Activated CD8-positive, alpha-beta memory T cell treated with anti-CD3 and anti-CD28 coated beads for 36 hours (primary cell): ENCODE measurements at regions not wholly inside any gene's neighbourhood (a gene's known extent, or its start where the extent isn't known, plus 50 kb on each side); places are given as distances from the start of the nearest gene placed in this dataset.

Source experiments
- CTCF ChIA-PET: fragments of 350-600 bp; sonication (Branson Sonifier 250); formaldehyde crosslinking; loops from one replicate; lab custom pipeline; 2021; ENCODE audit warnings: antibody characterized with exemption; lab: Charles Lee
- POLR2A ChIA-PET: fragments of 350-600 bp; sonication (Branson Sonifier 250); formaldehyde crosslinking; loops from one replicate; lab custom pipeline; 2021; ENCODE audit warnings: antibody characterized with exemption; lab: Charles Lee

DNA sequence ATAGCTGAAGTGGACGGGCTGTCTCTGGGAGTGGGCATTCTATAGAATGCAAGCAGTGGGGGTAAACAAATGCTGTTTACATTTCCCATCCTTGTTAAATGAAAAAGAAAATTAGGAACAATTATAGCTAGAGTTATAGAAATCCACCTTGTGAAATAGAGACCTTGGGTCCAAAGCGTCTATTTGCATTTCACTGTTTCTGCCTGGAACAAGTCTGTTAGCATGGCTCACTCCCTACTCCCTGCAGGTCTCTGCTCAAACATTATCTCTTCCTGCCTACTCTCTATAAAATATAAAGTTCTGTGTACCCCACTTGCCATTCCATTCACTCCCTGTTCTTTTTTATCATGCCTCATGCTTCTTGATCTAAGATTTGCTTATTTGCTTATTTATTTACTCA lies 975.7 kb upstream of the WWC1 start:
- ChIA-PET CTCF (no interaction called here), POLR2A (no interaction called here)

DNA sequence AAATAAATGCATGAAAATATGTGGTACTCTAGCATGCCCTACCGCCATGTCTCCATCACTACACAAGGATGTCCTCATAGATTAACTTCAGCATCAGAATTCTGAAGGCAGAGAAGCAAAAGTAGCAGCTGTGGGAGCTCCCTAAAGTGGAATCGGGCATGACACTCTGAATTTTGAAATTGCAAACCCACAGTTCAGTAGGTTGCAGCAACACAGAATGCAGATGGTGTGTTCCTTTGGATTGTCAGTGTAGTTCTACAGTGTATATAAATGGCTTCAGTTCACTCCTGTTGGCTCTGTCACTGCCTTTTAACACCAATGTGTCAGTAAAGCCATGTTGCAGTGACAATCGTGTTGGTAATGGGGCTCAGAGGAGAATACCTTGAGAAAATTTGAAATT lies 973.6 kb upstream of the WWC1 start:
- CTCF ChIA-PET: no interaction called here
- POLR2A ChIA-PET: no interaction called here

DNA sequence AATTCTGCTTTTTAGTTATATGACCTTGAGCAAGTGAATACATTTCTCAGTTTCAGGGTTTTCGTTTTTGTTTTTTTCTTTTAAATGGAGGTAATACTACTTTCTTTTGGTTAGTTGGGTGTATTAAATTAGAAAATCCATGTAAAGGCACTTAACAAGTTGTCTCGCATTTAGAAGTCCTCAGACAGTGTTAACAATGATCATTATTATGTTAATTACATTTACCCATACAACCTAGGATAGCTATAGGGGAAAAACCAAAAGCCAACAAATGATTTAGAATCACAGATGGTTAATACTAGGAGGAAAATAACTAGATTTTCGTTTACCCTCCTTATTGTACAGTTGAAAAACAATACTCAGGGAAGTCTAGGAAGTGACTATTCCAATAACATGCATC lies 972.2 kb upstream of the WWC1 start:
- ChIA-PET CTCF (no interaction called here), POLR2A (no interaction called here)

DNA sequence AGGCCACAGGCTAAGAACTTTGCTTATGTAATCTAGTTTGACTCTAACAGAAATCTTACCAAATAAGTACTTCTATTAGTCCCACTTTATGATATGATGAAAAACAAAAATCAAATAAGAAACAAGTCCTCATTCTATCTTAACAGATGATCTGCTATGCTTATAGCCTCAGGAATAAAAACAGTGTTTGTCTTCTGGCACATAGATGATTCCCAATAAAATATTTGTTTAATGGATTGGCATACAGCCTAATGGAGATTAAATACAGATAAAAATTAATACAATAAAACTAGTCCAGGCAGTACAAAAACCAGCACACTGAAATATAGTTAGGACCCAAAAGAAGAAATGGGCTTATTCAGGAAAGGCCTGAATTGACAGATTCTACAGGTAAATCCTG lies 971.4 kb upstream of the WWC1 start:
- CTCF ChIA-PET: no interaction called here
- POLR2A ChIA-PET: no interaction called here

DNA sequence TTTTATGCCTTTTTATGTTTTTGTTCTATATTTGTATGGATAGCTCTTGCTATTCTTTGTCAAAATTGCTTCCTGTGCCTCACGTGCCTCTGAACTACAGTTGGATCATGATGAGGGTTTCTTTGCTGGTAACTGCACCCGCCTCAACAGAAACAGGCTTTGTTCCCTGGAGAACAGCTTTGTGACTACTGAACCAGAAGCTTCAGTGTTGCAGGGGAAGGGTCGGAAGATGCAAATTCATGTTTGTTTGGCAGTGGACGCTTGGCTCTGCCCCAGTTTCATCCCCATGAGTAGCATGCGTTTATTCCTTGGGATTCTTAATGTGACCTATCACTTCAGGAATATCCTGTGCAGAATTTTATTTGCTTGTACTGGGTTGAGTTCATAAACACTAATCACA lies 959.1 kb upstream of the WWC1 start:
- ChIA-PET POLR2A (no interaction called here), CTCF (no interaction called here)

DNA sequence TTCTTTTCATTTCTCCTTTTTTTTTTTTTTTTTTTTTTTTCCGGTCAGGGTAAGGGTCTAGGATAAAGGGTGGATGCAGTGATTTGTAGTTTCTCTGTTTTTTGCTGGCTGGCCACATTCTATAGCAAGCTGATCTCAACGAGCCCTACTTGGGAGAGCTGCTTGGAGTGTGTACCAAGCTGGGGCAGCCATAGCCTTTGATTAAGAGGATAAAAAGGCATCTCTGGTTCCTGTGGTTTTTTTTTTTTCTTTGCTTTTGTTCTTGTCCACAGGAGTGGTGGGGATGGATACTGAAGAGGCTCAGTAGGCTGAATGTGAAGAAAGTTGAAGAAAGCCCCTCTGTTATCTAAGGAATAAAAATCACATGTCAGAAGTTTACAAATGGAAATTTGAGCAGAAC lies 955.3 kb upstream of the WWC1 start:
- ChIA-PET CTCF (interaction anchor here (0.7 kb wide), 1 partner anchor 61 kb away, joined by 3 read pairs; no protein-coding TSS in a partner anchor), POLR2A (no interaction called here)

DNA sequence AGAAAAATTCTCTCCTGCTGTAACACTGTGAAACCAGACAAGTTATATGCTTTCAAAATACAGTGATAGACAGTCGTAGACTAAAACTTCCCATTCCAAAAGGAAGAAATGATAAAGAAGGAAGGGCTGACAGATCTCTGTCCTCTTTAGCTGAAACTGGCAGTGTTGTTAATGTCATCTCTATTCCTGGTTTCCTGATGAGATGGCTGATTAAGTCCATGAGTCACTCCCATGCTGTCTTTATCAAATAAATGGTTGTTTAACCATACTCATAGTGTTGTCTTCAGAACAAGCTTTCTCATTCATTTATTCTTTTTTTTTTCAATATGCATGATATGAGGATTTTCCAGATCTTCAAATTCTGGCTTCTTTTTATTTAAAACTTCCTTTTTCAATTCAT lies 952.2 kb upstream of the WWC1 start:
- CTCF ChIA-PET: no interaction called here

DNA sequence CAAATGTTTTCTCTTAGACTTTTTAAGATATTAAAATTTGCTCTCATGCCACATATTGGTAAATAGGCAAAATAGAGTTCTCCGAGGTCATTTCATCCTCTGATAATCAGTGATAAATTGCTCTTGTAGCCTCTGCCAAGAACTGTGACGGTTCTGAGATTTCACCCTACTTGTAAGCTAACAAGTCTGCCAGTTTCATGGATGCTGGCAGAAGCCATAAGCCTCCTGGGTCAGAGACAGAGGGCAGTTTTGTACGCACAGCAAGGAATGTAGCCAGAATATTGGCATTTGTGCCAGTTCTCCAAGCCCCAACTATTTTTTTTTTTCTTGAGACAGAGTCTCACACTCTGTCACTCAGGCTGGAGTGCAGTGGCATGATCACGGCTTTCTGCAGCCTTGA lies 945.0 kb upstream of the WWC1 start:
- ChIA-PET POLR2A (no interaction called here), CTCF (no interaction called here)

More for the DNA sequence above, 952.2 kb upstream of the WWC1 start:
- POLR2A ChIA-PET: no interaction called here

DNA sequence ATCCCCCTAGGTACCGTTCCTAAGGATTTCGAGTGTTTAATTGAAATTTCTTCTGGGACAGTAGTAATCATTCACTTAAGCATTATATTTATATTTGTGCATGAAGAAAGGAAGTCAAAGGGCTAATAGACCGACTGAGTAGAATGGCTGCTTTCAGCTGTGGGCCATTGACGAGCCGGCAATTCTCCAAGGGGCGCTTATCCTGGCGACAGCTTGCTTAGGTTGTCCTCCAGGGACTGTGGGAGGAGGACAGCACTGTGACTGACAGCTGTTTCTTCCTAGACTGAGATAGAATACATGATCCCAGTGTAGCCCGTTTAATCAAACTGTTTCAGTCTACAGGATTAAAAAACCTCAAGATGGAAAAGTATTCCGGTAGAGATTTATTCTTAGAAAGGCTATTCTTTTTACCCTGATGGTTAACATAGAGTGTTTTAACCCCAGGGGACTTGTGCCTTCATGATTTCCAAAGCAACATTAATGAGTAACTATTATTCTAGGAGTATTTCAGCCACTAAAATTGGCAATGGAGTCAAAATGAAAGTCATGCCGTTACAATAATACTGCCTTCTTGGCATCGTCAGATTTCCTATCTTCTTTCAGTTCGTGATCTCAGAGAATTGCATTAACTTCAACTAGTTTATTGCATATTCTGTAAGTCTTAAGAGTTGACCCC lies 943.1 kb upstream of the WWC1 start:
- POLR2A ChIA-PET: no interaction called here
- CTCF ChIA-PET: no interaction called here

DNA sequence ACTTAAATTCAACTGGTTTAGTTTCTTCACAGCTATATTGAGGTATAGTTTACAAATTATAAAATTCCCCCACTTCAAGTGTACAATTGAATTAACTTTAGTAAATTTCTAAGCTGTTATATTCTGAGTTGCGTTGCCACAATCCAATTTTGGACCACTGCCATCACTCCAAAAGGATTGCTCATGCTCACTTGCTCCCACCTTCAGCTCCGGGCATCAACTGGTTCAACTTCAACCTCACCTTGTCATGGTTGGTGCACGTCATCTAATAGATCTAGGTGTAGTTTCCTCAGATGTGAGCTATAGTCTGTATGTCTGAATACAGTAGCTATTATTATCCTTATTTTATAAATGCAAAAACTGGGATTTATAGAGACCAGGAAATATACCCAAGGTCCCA lies 942.5 kb upstream of the WWC1 start:
- ChIA-PET CTCF (no interaction called here), POLR2A (no interaction called here)

DNA sequence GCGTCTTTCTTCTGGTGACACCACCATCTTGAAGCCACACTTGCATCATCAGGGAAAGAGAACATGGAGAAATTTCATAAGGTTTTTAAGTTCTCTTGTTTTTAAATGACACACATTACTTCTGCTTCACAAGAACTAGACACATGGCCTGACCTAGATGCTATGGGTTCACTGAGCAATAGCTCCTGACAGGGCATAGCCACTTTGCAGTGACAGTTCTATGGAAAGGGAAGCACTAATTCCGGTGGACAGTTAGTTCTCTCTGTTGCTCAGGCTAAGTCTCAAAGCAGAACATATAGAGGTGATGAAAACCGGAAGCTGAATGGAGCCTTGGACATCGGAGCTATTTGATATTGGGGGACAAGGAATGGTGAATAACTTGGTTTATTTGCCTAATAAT lies 940.1 kb upstream of the WWC1 start:
- CTCF ChIA-PET: no interaction called here
- POLR2A ChIA-PET: no interaction called here

DNA sequence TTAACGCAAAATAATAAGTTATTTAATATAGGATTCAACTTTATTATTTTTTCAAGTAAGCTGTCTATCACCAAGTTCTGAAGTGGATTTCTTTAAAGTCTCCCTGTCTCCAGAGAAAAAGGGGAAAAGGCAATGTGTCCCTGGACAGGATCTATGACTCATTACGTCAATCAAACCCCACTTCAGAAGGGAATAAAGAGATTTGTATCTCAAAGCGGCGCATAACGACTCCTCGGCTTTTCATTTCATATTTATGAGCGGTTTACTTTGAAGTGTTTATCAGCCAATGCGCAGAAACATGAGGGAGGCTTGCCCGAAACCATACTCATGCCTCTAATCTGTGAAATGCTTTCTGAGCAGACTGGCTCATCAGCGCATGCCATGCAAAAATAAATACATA lies 938.6 kb upstream of the WWC1 start:
- CTCF ChIA-PET: no interaction called here

DNA sequence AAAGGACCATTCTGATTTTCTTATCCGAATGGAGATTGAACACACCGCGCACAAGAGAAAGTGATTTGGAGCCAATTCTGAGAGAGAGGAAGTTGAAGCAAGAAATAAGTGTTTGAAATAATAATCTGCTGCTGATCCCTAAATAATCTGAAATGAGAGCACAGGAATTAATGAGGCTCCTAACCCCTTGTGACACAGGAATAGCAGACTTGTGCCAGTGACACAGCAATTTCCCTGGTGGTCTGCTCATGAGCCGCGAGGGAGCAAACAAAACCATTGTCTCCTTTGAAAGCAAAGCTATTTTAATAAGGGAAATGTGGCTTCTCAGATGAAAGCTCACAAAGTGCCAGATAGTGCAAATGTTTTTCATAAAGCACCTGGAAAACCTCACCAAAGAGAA lies 936.1 kb upstream of the WWC1 start:
- ChIA-PET CTCF (interaction anchor here (0.7 kb wide), 1 partner anchor 61 kb away, joined by 4 read pairs; no protein-coding TSS in a partner anchor), POLR2A (no interaction called here)

More for the DNA sequence above, 938.6 kb upstream of the WWC1 start:
- POLR2A ChIA-PET: no interaction called here

DNA sequence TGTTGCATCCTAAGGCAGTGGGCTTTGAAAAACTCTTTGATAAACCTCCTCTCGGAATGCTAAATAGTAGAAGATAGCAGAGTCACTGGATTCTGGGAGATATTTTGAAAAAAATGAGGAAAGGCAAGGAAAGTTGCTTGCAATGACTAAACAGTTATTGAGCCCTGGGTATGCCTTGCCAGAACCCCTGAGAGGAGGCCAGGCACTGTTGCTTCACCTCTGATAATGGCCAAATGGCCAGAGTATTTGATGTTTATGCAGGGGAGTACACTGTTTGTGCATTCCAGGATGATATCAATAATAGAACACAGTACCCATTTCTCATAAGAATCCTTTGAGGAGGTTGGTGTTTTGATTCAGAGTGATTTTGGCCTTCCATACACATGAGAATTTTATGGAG lies 935.1 kb upstream of the WWC1 start:
- POLR2A ChIA-PET: no interaction called here
- CTCF ChIA-PET: no interaction called here

DNA sequence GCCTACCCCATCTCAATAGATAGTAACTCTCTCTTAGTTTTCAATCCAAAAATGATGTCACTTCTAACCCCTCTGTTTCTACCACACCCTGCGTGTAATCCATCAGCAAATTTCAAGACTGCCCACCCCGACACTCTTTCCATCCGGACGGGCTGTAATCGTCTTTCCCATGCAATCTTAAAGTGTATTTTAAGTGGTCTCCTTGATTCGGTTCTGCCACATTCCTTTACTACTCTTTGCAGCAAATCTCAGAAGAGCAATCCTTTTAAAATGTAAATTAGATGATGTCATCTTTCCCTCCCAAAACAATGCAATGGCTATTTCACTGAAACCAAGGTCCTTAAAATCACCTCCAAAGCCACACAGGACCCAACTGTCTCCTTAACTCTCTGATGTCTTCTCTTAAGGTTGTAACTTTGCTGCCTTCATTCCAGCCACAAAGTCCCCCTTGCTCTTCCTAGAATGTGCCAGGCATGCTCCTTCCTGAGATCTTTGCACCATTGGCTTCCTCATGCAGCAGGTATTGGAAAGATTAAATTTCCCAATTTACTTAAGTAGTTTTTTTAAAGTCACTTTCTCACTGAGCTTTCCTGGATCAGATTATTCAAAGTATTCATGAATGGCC lies 932.5 kb upstream of the WWC1 start:
- ChIA-PET CTCF (no interaction called here), POLR2A (no interaction called here)

DNA sequence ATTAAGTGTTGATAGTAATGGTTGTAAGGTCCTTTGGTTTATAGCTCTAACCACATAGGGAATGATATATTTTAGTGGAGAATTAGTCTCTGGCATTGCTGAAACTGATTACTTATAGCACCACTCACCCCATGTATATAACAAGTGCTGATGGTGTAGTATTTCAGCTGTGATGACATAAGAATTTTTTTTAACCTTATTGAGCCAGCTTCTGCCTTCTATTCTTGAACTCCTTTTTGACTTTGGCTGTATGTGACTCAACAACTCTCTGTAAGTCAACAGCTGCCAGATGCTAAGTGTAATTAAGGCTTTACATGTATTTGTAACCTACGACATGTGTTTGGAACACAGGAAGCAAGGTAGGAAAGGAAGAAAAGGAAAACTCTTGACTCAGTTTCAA lies 929.6 kb upstream of the WWC1 start:
- CTCF ChIA-PET: no interaction called here
- POLR2A ChIA-PET: no interaction called here

DNA sequence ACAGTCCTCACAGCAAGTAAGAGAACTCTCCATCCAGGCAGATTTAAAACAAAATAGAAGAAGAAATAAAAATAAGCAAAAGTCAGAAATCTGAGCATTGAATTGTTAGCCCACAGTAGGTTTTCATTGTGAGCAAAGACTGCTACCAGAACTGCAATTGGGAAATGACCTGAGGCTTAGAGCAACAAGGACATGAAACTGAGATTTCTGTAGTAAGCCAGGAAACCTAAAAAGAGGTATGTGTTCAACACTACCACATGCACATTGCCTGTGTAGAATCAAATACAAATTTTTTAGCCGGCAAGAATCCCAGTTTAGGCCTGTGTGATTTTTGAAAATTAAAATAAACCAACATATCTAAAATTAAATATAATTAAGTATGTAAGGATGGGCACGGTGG lies 928.4 kb upstream of the WWC1 start:
- CTCF ChIA-PET: no interaction called here
- POLR2A ChIA-PET: no interaction called here

DNA sequence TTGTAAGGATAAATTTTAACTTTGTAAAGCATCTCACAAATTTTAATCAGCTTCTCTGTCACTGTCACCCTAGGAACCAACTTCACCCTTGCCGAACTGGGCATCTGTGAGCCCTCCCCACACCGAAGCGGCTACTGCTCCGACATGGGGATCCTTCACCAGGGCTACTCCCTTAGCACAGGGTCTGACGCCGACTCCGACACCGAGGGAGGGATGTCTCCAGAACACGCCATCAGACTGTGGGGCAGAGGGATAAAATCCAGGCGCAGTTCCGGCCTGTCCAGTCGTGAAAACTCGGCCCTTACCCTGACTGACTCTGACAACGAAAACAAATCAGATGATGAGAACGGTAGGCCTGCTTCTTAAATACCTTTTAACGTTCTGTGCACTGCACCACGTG lies 916.3 kb upstream of the WWC1 start:
- ChIA-PET CTCF (no interaction called here), POLR2A (no interaction called here)

DNA sequence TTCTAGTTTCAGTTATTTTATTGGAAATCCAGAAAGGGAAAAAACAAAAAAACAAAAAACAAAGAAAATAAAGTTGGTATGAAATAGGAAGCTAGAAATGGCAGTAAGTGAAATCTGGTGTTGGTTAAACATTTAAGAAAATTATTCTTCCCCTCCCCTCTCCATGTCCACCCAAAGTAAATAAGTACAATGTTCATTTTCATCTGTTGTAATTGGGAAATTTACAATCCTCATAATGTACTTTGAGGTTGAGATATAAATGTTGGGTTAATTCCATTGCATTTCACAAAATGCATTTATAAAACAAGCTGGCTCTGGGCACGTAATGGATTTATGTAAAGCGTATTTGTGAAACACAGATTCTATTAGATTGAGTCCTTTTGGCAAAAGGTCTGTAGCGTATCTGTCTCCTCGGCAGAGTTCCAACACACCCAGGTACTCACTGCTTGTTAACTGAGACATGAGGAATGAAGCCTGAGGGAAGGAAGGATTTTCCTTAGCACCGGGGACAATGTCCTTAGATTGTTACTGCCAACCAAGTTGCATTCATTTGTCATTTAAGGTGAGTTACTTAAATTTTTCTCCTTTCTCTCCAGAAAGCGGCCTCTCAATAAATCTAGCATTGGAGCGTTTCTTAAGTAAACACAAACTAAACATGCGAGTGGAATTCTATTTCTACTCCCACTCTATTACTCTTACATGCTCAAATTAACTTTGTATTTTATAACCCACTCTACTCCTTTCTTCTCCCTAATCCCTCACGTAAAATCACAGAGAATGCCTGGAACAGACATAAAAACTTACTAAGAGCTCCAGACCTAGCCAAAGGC lies 912.3 kb upstream of the WWC1 start:
- ChIA-PET CTCF (no interaction called here), POLR2A (no interaction called here)

DNA sequence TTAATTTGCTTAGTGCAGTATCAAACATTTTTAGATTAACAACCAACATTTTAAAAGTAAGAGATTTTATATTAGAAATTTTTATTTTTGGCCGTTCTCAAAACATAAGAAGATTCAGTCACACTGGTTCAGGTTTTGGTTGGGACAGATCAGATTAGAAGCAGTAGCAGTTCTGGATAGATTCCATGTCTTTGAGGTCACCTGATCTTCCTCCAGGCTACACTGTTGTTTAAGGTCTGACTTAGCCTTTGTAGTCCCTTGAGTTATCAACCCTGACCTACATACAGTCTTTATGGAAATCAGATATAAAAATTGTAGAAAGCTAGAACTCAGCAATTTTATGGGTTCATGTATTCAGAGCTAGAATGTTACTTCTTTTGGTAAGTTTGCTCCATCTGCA lies 910.0 kb upstream of the WWC1 start:
- CTCF ChIA-PET: no interaction called here
- POLR2A ChIA-PET: no interaction called here

DNA sequence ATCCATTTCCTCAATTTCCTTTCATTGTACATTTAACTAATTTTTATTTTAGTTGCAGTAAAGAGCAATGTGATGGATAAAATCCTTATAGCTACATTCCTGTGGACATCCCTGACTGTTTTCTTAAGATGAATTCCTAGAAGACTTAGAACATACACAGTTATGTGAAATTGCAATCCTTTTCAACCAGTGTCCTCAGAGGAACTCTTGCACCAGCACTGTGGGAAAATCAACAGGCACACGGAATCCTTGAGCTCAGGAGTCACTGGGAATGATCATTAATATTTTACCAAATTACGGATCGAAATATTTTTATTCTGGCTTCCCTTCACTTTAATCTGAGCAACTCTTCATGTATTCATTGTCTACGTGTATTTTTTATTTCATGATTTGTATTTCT lies 901.9 kb upstream of the WWC1 start:
- ChIA-PET CTCF (no interaction called here), POLR2A (no interaction called here)
